SK-N-SH (cell line): ENCODE measurements at regions not wholly inside any gene's neighbourhood (a gene's known extent, or its start where the extent isn't known, plus 50 kb on each side); places are given as distances from the start of the nearest gene placed in this dataset.

Experiments used
- CTCF ChIA-PET: fragments of 300-600, 350-600 bp; formaldehyde crosslinking; extraction: SDS; loops from one replicate; lab custom pipeline; 2021; lab: Yijun Ruan, JAX
- POLR2A ChIA-PET: fragments of 350-600 bp; sonication (Branson Sonifier 250); formaldehyde crosslinking; extraction: SDS; loops from one replicate; lab custom pipeline; 2020; ENCODE audit warnings: antibody characterized with exemption, inconsistent platforms; lab: Yijun Ruan, JAX
- DNase-seq: peaks from one replicate; pipeline ENCODE4 v3.0.0; 2012
- H2AFZ ChIP-seq: fragments of 200-600 bp; sonication (generic); 2 replicates; pipeline ENCODE4 v1.8.1; 2016; ENCODE audit warnings: antibody characterized with exemption, mild to moderate bottlenecking, low read depth
- H3F3A ChIP-seq: fragments of 200-600 bp; sonication (generic); replicated peaks from 2 replicates; pipeline ENCODE3; 2016; ENCODE audit warnings: antibody characterized with exemption, mild to moderate bottlenecking; ENCODE audit not compliant: insufficient read depth
- H3K27ac ChIP-seq, 2 experiments: fragments of 200-500 bp in 1 of 2; fragments of 200-600 bp in 1 of 2; sonication (Bioruptor generic) in 1 of 2; sonication (generic), shearing (Covaris generic) in 1 of 2; 2 replicates each; pipeline versions ENCODE4 v1.5.1 to v1.6.1; 2014 to 2016; ENCODE audit warnings: low read depth in 2 of 2, inconsistent platforms in 1 of 2, low read length in 1 of 2, mild to moderate bottlenecking in 1 of 2, mixed read lengths in 1 of 2
- H3K27me3 ChIP-seq: fragments of 200-600 bp; sonication (generic), shearing (Covaris generic); 2 replicates; pipeline ENCODE4 v1.6.1; 2016; ENCODE audit warnings: mixed run types; ENCODE audit not compliant: insufficient read depth
- H3K36me3 ChIP-seq, 2 experiments: fragments of 200-500 bp in 1 of 2; fragments of 200-600 bp in 1 of 2; sonication (Bioruptor generic) in 1 of 2; sonication (generic) in 1 of 2; replicated peaks in 1 of 2; 2 replicates each; pipeline versions ENCODE3 to v1.5.1; 2014 to 2016; ENCODE audit warnings: low read length in 1 of 2, mild to moderate bottlenecking in 1 of 2; ENCODE audit not compliant: insufficient read depth in 2 of 2, control insufficient read depth in 1 of 2
- H3K4me1 ChIP-seq, 2 experiments: fragments of 200-500 bp in 1 of 2; fragments of 200-600 bp in 1 of 2; sonication (Bioruptor generic) in 1 of 2; sonication (generic), shearing (Covaris generic) in 1 of 2; 2 replicates each; pipeline versions ENCODE4 v1.5.1 to v1.6.1; 2014 to 2016; ENCODE audit warnings: low read depth in 1 of 2, low read length in 1 of 2, mixed run types in 1 of 2; ENCODE audit not compliant: insufficient read depth in 2 of 2, control insufficient read depth in 1 of 2
- H3K4me2 ChIP-seq: fragments of 200-600 bp; sonication (generic), shearing (Covaris generic); 2 replicates; pipeline ENCODE4 v1.6.1; 2017; ENCODE audit warnings: mixed run types
- H3K4me3 ChIP-seq, 2 experiments: fragments of 200-500 bp in 1 of 2; fragments of 200-600 bp in 1 of 2; sonication (Bioruptor generic) in 1 of 2; sonication (generic), shearing (Covaris generic) in 1 of 2; 2 replicates each; pipeline versions ENCODE4 v1.5.1 to v1.8.1; 2014 to 2016; ENCODE audit warnings: low read depth in 2 of 2, inconsistent platforms in 1 of 2, low read length in 1 of 2, mild to moderate bottlenecking in 1 of 2, mixed read lengths in 1 of 2, moderate library complexity in 1 of 2
- H3K79me2 ChIP-seq: fragments of 200-600 bp; sonication (generic); 2 replicates; pipeline ENCODE4 v1.8.1; 2017; ENCODE audit warnings: mild to moderate bottlenecking; ENCODE audit not compliant: insufficient read depth
- H3K9ac ChIP-seq: fragments of 200-600 bp; sonication (generic); 2 replicates; pipeline ENCODE4 v1.6.1; 2017; ENCODE audit warnings: mixed run types
- H3K9me2 ChIP-seq: fragments of 200-600 bp; sonication (generic); 2 replicates; pipeline ENCODE4 v1.6.1; 2017; ENCODE audit warnings: mixed run types
- H3K9me3 ChIP-seq: fragments of 200-600 bp; sonication (generic); 2 replicates; pipeline ENCODE4 v1.6.1; 2017; ENCODE audit warnings: mixed run types, mild to moderate bottlenecking, moderate library complexity
- H4K20me1 ChIP-seq: fragments of 200-600 bp; sonication (generic); 2 replicates; pipeline ENCODE4 v1.6.1; 2017; ENCODE audit warnings: mild to moderate bottlenecking, mixed run types; ENCODE audit not compliant: insufficient read depth
- CHD2 ChIP-seq: fragments of 150-350 bp; IDR thresholded peaks from 2 replicates; pipeline ENCODE4 v1.6.1; 2018; ENCODE audit warnings: low read length; ENCODE audit not compliant: partially characterized antibody
- EZH2phosphoT487 ChIP-seq: fragments of 200-600 bp; sonication (generic); IDR thresholded peaks from 2 replicates; pipeline ENCODE4 v1.6.1; 2017; ENCODE audit warnings: low read depth, mixed run types, mild to moderate bottlenecking, antibody characterized with exemption, moderate library complexity, borderline replicate concordance
- FOXJ3 ChIP-seq: sonication (generic); formaldehyde crosslinking; IDR thresholded peaks from 2 replicates; pipeline ENCODE4 v1.5.1; 2020; ENCODE audit warnings: mild to moderate bottlenecking, missing genetic modification reagents
- GATA2 ChIP-seq: sonication (generic); formaldehyde crosslinking; IDR thresholded peaks from 2 replicates; pipeline ENCODE4 v1.5.0; 2020; ENCODE audit warnings: mild to moderate bottlenecking, missing genetic modification reagents
- JUND ChIP-seq: IDR thresholded peaks from 2 replicates; pipeline ENCODE4 v1.4.0; 2012
- MEF2A ChIP-seq: IDR thresholded peaks from 2 replicates; pipeline ENCODE4 v1.4.0; 2012; ENCODE audit warnings: low read depth, borderline replicate concordance
- MXI1 ChIP-seq: IDR thresholded peaks from 2 replicates; pipeline ENCODE4 v1.6.1; 2012; ENCODE audit warnings: mild to moderate bottlenecking, low read depth, low read length, improper control_type of control experiment
- NRF1 ChIP-seq: IDR thresholded peaks from 2 replicates; pipeline ENCODE4 v1.6.1; 2012; ENCODE audit warnings: low read depth, mild to moderate bottlenecking, low read length
- RAD21 ChIP-seq: IDR thresholded peaks from 2 replicates; pipeline ENCODE4 v1.6.1; 2012; ENCODE audit warnings: mild to moderate bottlenecking, low read length
- RCOR1 ChIP-seq: fragments of 150-350 bp; IDR thresholded peaks from 2 replicates; pipeline ENCODE4 v1.6.1; 2017; ENCODE audit warnings: antibody characterized with exemption, low read length
- RXRA ChIP-seq: IDR thresholded peaks from 2 replicates; pipeline ENCODE4 v1.4.0; 2012; ENCODE audit warnings: low read depth, mild to moderate bottlenecking, borderline replicate concordance
- SIN3A ChIP-seq: IDR thresholded peaks from 2 replicates; pipeline ENCODE4 v1.6.1; 2012; ENCODE audit warnings: low read depth, mild to moderate bottlenecking, low read length, moderate library complexity, borderline replicate concordance
- SMC3 ChIP-seq: IDR thresholded peaks from 2 replicates; pipeline ENCODE4 v1.6.1; 2012; ENCODE audit warnings: low read depth, low read length, improper control_type of control experiment
- TCF12 ChIP-seq: IDR thresholded peaks from 2 replicates; pipeline ENCODE4 v1.4.0; 2012
- WGBS: methylation state at CpG from one replicate; pipeline ENCODE4 v1.1.6; 2017; ENCODE audit warnings: low lambda C conversion rate; 5-methylcytosine and 5-hydroxymethylcytosine counted together
- TF ChIP-seq, protein P1 (sequence below): IDR thresholded peaks from 2 replicates; pipeline ENCODE4 v1.4.0; 2012; ENCODE audit warnings: low read depth, borderline replicate concordance
- TF ChIP-seq, protein P2 (sequence below): fragments of 150-350 bp; IDR thresholded peaks from 2 replicates; pipeline ENCODE4 v1.6.1; 2017; ENCODE audit warnings: antibody characterized with exemption, low read length, low read depth, borderline replicate concordance
- TF ChIP-seq, protein P3 (sequence below): IDR thresholded peaks from 2 replicates; pipeline ENCODE4 v1.6.1; 2012; ENCODE audit warnings: mild to moderate bottlenecking, low read depth, low read length, moderate library complexity
- TF ChIP-seq, protein P4 (sequence below): IDR thresholded peaks from 2 replicates; pipeline ENCODE4 v1.4.0; 2012; ENCODE audit warnings: low read depth
- TF ChIP-seq, protein P5 (sequence below): IDR thresholded peaks from 2 replicates; pipeline ENCODE4 v1.4.0; 2012; ENCODE audit warnings: low read depth, borderline replicate concordance

DNA sequence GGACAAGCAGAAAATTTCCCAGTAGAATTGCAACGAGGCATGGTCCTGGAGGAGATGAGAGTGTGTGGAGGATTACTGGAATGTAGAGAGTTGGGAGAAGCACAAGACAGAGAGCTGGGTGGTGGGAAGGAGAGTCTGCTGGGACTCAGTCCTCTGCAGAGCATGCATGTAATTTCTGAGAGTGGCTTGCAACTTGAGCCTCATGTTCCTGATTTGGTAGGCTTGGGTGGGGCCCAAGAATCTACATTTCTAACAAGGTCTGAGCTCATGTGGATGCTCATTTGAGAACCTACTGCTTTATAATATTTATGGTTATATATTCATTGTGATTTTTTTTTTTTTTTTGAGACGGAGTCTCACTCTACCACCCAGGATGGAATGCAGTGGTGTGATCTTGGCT lies 317.9 kb upstream of the COBL start:
- H3K9me3 ChIP-seq = no peaks in the 10 kb centered on the region; the same call in 1 of the 2 replicates
- no peak for TF ChIP-seq RCOR1
- TF ChIP-seq, protein P1, sequence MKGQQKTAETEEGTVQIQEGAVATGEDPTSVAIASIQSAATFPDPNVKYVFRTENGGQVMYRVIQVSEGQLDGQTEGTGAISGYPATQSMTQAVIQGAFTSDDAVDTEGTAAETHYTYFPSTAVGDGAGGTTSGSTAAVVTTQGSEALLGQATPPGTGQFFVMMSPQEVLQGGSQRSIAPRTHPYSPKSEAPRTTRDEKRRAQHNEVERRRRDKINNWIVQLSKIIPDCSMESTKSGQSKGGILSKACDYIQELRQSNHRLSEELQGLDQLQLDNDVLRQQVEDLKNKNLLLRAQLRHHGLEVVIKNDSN = no peak
- TF ChIP-seq, protein P2, sequence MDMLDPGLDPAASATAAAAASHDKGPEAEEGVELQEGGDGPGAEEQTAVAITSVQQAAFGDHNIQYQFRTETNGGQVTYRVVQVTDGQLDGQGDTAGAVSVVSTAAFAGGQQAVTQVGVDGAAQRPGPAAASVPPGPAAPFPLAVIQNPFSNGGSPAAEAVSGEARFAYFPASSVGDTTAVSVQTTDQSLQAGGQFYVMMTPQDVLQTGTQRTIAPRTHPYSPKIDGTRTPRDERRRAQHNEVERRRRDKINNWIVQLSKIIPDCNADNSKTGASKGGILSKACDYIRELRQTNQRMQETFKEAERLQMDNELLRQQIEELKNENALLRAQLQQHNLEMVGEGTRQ = no peak
- no peak for TF ChIP-seq CHD2
- TF ChIP-seq NRF1 = no peak
- no peak for TF ChIP-seq SIN3A
- TF ChIP-seq MXI1 = no peak
- no peak for TF ChIP-seq EZH2phosphoT487
- no peak for TF ChIP-seq MEF2A
- no peak for TF ChIP-seq RAD21
- no peaks in the 10 kb centered on the region for H3K27me3 ChIP-seq
- no peaks in the 10 kb centered on the region for H4K20me1 ChIP-seq
- H3F3A ChIP-seq = no peaks in the 10 kb centered on the region
- ChIA-PET CTCF (no interaction called here), POLR2A (no interaction called here)
- 13% methylated on average over 2 of the region's 2 CpGs for WGBS
- H3K27ac ChIP-seq = no peak overlapping the region
- no peaks in the 10 kb centered on the region for H3K9me2 ChIP-seq
- no peaks in the 10 kb centered on the region for H3K4me1 ChIP-seq
- no peaks in the 10 kb centered on the region for H3K36me3 ChIP-seq
- H2AFZ ChIP-seq = no peak overlapping the region
- no peak overlapping the region for H3K4me2 ChIP-seq
- H3K4me3 ChIP-seq = no peak overlapping the region
- H3K79me2 ChIP-seq = no peaks in the 10 kb centered on the region
- no peak overlapping the region for H3K9ac ChIP-seq
- DNase-seq = no peak

DNA sequence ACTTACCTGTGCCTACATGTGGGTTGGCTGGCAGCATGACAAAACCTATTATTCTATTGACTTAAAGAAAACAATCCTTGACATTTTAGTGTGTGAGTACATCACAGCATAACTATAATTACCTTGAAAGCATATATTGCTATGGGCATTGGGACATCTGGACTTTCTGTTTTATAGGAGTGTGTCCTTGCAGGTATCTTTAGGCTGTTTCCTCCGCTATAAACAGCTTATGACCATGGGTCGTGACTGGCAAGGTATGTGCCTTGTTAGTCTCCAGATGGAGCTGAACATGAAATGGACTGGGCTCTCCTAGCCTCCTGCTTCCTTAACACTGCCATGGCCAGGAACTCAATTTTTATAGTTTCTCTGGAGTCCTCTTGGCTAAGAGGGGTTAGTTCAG lies 317.4 kb upstream of the COBL start:
- no peak overlapping the region for H3K4me3 ChIP-seq
- H3K36me3 ChIP-seq = no peaks in the 10 kb centered on the region
- no peaks in the 10 kb centered on the region; the same call in 1 of the 2 replicates for H3K9me3 ChIP-seq
- no peak for DNase-seq
- H2AFZ ChIP-seq = no peak overlapping the region
- H3K4me1 ChIP-seq = no peaks in the 10 kb centered on the region
- no peaks in the 10 kb centered on the region for H3K27me3 ChIP-seq
- no peaks in the 10 kb centered on the region for H3F3A ChIP-seq
- no peak overlapping the region for H3K9ac ChIP-seq
- H3K79me2 ChIP-seq = no peaks in the 10 kb centered on the region
- no peak overlapping the region for H3K27ac ChIP-seq
- H3K4me2 ChIP-seq = no peak overlapping the region
- 6% methylated on average over 2 of the region's 2 CpGs for WGBS
- no peaks in the 10 kb centered on the region for H3K9me2 ChIP-seq
- CTCF ChIA-PET = no interaction called here
- no peaks in the 10 kb centered on the region for H4K20me1 ChIP-seq
- POLR2A ChIA-PET = no interaction called here
- TF ChIP-seq GATA2 (CRISPR knock-in tag) = no peak
- TF ChIP-seq, protein P1 = no peak
- TF ChIP-seq, protein P3, sequence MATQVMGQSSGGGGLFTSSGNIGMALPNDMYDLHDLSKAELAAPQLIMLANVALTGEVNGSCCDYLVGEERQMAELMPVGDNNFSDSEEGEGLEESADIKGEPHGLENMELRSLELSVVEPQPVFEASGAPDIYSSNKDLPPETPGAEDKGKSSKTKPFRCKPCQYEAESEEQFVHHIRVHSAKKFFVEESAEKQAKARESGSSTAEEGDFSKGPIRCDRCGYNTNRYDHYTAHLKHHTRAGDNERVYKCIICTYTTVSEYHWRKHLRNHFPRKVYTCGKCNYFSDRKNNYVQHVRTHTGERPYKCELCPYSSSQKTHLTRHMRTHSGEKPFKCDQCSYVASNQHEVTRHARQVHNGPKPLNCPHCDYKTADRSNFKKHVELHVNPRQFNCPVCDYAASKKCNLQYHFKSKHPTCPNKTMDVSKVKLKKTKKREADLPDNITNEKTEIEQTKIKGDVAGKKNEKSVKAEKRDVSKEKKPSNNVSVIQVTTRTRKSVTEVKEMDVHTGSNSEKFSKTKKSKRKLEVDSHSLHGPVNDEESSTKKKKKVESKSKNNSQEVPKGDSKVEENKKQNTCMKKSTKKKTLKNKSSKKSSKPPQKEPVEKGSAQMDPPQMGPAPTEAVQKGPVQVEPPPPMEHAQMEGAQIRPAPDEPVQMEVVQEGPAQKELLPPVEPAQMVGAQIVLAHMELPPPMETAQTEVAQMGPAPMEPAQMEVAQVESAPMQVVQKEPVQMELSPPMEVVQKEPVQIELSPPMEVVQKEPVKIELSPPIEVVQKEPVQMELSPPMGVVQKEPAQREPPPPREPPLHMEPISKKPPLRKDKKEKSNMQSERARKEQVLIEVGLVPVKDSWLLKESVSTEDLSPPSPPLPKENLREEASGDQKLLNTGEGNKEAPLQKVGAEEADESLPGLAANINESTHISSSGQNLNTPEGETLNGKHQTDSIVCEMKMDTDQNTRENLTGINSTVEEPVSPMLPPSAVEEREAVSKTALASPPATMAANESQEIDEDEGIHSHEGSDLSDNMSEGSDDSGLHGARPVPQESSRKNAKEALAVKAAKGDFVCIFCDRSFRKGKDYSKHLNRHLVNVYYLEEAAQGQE = no peak
- TF ChIP-seq SIN3A = no peak
- TF ChIP-seq SMC3 = no peak
- TF ChIP-seq, protein P2 = no peak
- no peak for TF ChIP-seq RXRA
- no peak for TF ChIP-seq JUND
- TF ChIP-seq RAD21 = no peak
- TF ChIP-seq FOXJ3 (CRISPR knock-in tag) = no peak
- TF ChIP-seq, protein P4, sequence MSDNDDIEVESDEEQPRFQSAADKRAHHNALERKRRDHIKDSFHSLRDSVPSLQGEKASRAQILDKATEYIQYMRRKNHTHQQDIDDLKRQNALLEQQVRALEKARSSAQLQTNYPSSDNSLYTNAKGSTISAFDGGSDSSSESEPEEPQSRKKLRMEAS = no peak
- TF ChIP-seq, protein P5, sequence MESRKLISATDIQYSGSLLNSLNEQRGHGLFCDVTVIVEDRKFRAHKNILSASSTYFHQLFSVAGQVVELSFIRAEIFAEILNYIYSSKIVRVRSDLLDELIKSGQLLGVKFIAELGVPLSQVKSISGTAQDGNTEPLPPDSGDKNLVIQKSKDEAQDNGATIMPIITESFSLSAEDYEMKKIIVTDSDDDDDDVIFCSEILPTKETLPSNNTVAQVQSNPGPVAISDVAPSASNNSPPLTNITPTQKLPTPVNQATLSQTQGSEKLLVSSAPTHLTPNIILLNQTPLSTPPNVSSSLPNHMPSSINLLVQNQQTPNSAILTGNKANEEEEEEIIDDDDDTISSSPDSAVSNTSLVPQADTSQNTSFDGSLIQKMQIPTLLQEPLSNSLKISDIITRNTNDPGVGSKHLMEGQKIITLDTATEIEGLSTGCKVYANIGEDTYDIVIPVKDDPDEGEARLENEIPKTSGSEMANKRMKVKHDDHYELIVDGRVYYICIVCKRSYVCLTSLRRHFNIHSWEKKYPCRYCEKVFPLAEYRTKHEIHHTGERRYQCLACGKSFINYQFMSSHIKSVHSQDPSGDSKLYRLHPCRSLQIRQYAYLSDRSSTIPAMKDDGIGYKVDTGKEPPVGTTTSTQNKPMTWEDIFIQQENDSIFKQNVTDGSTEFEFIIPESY = no peak
- no peak for TF ChIP-seq TCF12
